ENCODE measurements at regions not wholly inside any gene's neighbourhood (a gene's known extent, or its start where the extent isn't known, plus 50 kb on each side); places are given as distances from the start of the nearest gene placed in this dataset.

- no peak for TF ChIP-seq YY1 (IDR thresholded peaks at IDR 0.05; ENCODE audit: low read depth)
- no peak for TF ChIP-seq CTCF (IDR thresholded peaks at IDR 0.05)
- TF ChIP-seq EZH2phosphoT487 (IDR thresholded peaks at IDR 0.05; ENCODE audit: borderline replicate concordance, low read depth) = no peak
- TF ChIP-seq CHD2 (IDR thresholded peaks at IDR 0.05; ENCODE audit: low read length, partially characterized antibody) = no peak
Measured at GRCh38 chr3:106725566-106725965, 651.7 kb upstream of the CCDC54 start.

Measured in SK-N-SH (cell line).